WTC11 (cell line): ENCODE measurements at regions not wholly inside any gene's neighbourhood (a gene's known extent, or its start where the extent isn't known, plus 50 kb on each side); places are given as distances from the start of the nearest gene placed in this dataset.

Source experiments
- ATAC-seq: fragments of 200-7000 bp; cut with Tn5 transposase; 2 replicates; pipeline ENCODE4 v1.10.0; 2021; ENCODE audit warnings: mild to moderate bottlenecking, moderate library complexity
- CTCF ChIA-PET: fragments of 300-600 bp; sonication (Branson Sonifier 250); formaldehyde crosslinking; loops from one replicate; lab custom pipeline; 2021; ENCODE audit warnings: antibody characterized with exemption; lab: Charles Lee
- POLR2A ChIA-PET: fragments of 350-600 bp; sonication (Branson Sonifier 250); formaldehyde crosslinking; loops from one replicate; lab custom pipeline; 2021; ENCODE audit warnings: antibody characterized with exemption; lab: Charles Lee
- DNase-seq: peaks from one replicate; pipeline ENCODE4 v3.0.0; 2021; ENCODE audit warnings: low spot score
- H3K27ac Mint-ChIP-seq: 2 replicates; pipeline ENCODE4 v1.8.0; 2021; ENCODE audit warnings: mixed read lengths
- H3K27me3 Mint-ChIP-seq: 2 replicates; pipeline ENCODE4 v1.8.0; 2021; ENCODE audit warnings: low read depth, mild to moderate bottlenecking, moderate library complexity, mixed read lengths
- H3K36me3 Mint-ChIP-seq: 2 replicates; pipeline ENCODE4 v1.8.0; 2021; ENCODE audit warnings: mixed read lengths
- H3K4me1 Mint-ChIP-seq: 2 replicates; pipeline ENCODE4 v1.8.0; 2022; ENCODE audit warnings: mixed read lengths
- H3K4me3 Mint-ChIP-seq: 2 replicates; pipeline ENCODE4 v1.8.0; 2021; ENCODE audit warnings: mild to moderate bottlenecking, moderate library complexity, mixed read lengths
- H3K9me3 Mint-ChIP-seq: 2 replicates; pipeline ENCODE4 v1.8.0; 2021; ENCODE audit warnings: mixed read lengths
- AR ChIP-seq: fragments of 250-450 bp; sonication (Bioruptor Pico); IDR thresholded peaks from 2 replicates; pipeline ENCODE4 v1.9.0; 2021; ENCODE audit warnings: mild to moderate bottlenecking
- CBFB ChIP-seq: sonication (generic); formaldehyde crosslinking; IDR thresholded peaks from 2 replicates; pipeline ENCODE4 v1.8.1; 2022; ENCODE audit warnings: mild to moderate bottlenecking, low read depth, missing genetic modification reagents
- CDX4 ChIP-seq: fragments of 250-450 bp; sonication (Bioruptor Pico); IDR thresholded peaks from 2 replicates; pipeline ENCODE4 v1.9.0; 2021; ENCODE audit warnings: moderate library complexity, mild to moderate bottlenecking, inconsistent platforms, borderline replicate concordance
- EMX1 ChIP-seq: fragments of 250-450 bp; sonication (Bioruptor Pico); IDR thresholded peaks from 2 replicates; pipeline ENCODE4 v1.8.0; 2021; ENCODE audit warnings: mild to moderate bottlenecking
- ETV6 ChIP-seq: sonication (generic); formaldehyde crosslinking; IDR thresholded peaks from 2 replicates; pipeline ENCODE4 v1.8.1; 2022; ENCODE audit warnings: mild to moderate bottlenecking, missing genetic modification reagents
- FOXP1 ChIP-seq: sonication (generic); formaldehyde crosslinking; IDR thresholded peaks from 2 replicates; pipeline ENCODE4 v1.8.0; 2022; ENCODE audit warnings: missing genetic modification reagents, mild to moderate bottlenecking, moderate library complexity, borderline replicate concordance
- GTF2I ChIP-seq: fragments of 250-450 bp; sonication (Bioruptor Pico); conservative IDR thresholded peaks from 2 replicates; pipeline ENCODE4 v1.4.0; 2021; ENCODE audit warnings: mild to moderate bottlenecking
- IRF2 ChIP-seq: sonication (generic); formaldehyde crosslinking; IDR thresholded peaks from 2 replicates; pipeline ENCODE4 v1.8.0; 2022; ENCODE audit warnings: low read depth, missing genetic modification reagents, borderline replicate concordance
- MYBL2 ChIP-seq: sonication (generic); formaldehyde crosslinking; IDR thresholded peaks from 2 replicates; pipeline ENCODE4 v1.8.1; 2023; ENCODE audit warnings: mild to moderate bottlenecking, moderate library complexity, missing genetic modification reagents
- NFYB ChIP-seq: sonication (generic); formaldehyde crosslinking; conservative IDR thresholded peaks from 2 replicates; pipeline ENCODE4 v1.8.0; 2022; ENCODE audit warnings: low read depth, missing genetic modification reagents
- NR1H2 ChIP-seq: sonication (generic); formaldehyde crosslinking; IDR thresholded peaks from 2 replicates; pipeline ENCODE4 v1.9.0; 2021; ENCODE audit warnings: mild to moderate bottlenecking, moderate library complexity, missing genetic modification reagents
- SP1 ChIP-seq: sonication (generic); formaldehyde crosslinking; conservative IDR thresholded peaks from 2 replicates; pipeline ENCODE4 v1.8.1; 2022; ENCODE audit warnings: missing genetic modification reagents
- TP53 ChIP-seq: sonication (generic); formaldehyde crosslinking; IDR thresholded peaks from 2 replicates; pipeline ENCODE4 v1.8.1; 2023; ENCODE audit warnings: mild to moderate bottlenecking, missing genetic modification reagents
- USF1 ChIP-seq: sonication (generic); formaldehyde crosslinking; IDR thresholded peaks from 2 replicates; pipeline ENCODE4 v1.8.0; 2022; ENCODE audit warnings: mild to moderate bottlenecking, missing genetic modification reagents
- ZNF121 ChIP-seq: sonication (generic); formaldehyde crosslinking; IDR thresholded peaks from 2 replicates; pipeline ENCODE4 v1.8.0; 2023; ENCODE audit warnings: missing genetic modification reagents
- ZNF232 ChIP-seq: sonication (generic); formaldehyde crosslinking; IDR thresholded peaks from 2 replicates; pipeline ENCODE4 v1.8.0; 2022; ENCODE audit warnings: mild to moderate bottlenecking, missing genetic modification reagents
- ZNF416 ChIP-seq: fragments of 250-450 bp; sonication (Bioruptor Pico); IDR thresholded peaks from 2 replicates; pipeline ENCODE4 v1.9.0; 2021; ENCODE audit warnings: mild to moderate bottlenecking, inconsistent platforms
- ZNF671 ChIP-seq: fragments of 250-450 bp; sonication (Bioruptor Pico); IDR thresholded peaks from 2 replicates; pipeline ENCODE4 v1.8.0; 2021; ENCODE audit warnings: mild to moderate bottlenecking
- TF ChIP-seq, protein P1 (sequence below): sonication (generic); formaldehyde crosslinking; IDR thresholded peaks from 2 replicates; pipeline ENCODE4 v1.8.0; 2022; ENCODE audit warnings: mild to moderate bottlenecking, missing genetic modification reagents
- TF ChIP-seq, protein P2 (sequence below): sonication (generic); formaldehyde crosslinking; IDR thresholded peaks from 2 replicates; pipeline ENCODE4 v1.8.1; 2023; ENCODE audit warnings: mild to moderate bottlenecking, missing genetic modification reagents, moderate library complexity
- TF ChIP-seq, protein P3 (sequence below): fragments of 250-450 bp; sonication (Bioruptor Pico); IDR thresholded peaks from 2 replicates; pipeline ENCODE4 v2.1.2; 2022; ENCODE audit warnings: mild to moderate bottlenecking, moderate library complexity
- TF ChIP-seq, protein P4 (sequence below): sonication (generic); formaldehyde crosslinking; IDR thresholded peaks from 2 replicates; pipeline ENCODE4 v1.8.0; 2022; ENCODE audit warnings: mild to moderate bottlenecking, missing genetic modification reagents

DNA sequence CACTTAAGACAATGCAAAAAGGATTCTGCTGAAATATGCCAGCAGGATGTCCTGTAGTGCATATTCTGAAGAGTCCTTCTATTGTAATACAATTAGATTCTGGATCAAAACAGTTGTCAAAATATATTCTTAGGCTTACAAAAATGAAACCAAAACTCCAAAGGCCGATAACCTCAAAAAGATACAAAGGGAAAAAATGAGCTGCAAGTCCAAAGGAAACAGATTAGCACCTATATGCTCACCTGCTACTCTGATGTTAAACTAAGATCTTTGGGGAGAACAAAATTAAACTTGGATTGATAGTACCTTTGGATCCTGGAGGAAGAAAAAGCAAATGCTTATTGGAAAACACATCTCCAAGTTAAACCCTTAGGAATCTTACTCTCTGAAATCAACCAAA, 397.1 kb downstream of the SPATA31D1 start:
- TF ChIP-seq FOXP1 (CRISPR knock-in tag) (no peak), GTF2I (CRISPR knock-in tag) (no peak), IRF2 (CRISPR knock-in tag) (no peak), USF1 (CRISPR knock-in tag) (no peak), SP1 (no peak)
- Mint-ChIP-seq H3K27me3 (no peaks in the 10 kb centered on the region), H3K4me3 (no peak overlapping the region), H3K9me3 (peaks cover 27% of the 10 kb centered on the region), H3K27ac (no peak overlapping the region), H3K36me3 (peaks cover 4% of the 10 kb centered on the region), H3K4me1 (peaks cover 17% of the 10 kb centered on the region)
- ChIA-PET POLR2A (no interaction called here), CTCF (no interaction called here)
- no peak for DNase-seq
- ATAC-seq, result no peak

GRCh38 chr9:82397534-82397933, 409.0 kb downstream of the SPATA31D1 start:
- peaks cover 5% of the 10 kb centered on the region; the same call in 1 of the 2 replicates for H3K9me3 Mint-ChIP-seq
- ATAC-seq, result no peak
- no peak overlapping the region for H3K4me3 Mint-ChIP-seq
- ChIA-PET CTCF (no interaction called here), POLR2A (no interaction called here)
- no peak for DNase-seq
- no peaks in the 10 kb centered on the region for H3K27me3 Mint-ChIP-seq
- TF ChIP-seq ZNF416 (CRISPR knock-in tag) (no peak), MYBL2 (CRISPR knock-in tag) (no peak), GTF2I (CRISPR knock-in tag) (no peak), ETV6 (CRISPR knock-in tag) (no peak), ZNF232 (CRISPR knock-in tag) (no peak)
- TF ChIP-seq, protein P1, sequence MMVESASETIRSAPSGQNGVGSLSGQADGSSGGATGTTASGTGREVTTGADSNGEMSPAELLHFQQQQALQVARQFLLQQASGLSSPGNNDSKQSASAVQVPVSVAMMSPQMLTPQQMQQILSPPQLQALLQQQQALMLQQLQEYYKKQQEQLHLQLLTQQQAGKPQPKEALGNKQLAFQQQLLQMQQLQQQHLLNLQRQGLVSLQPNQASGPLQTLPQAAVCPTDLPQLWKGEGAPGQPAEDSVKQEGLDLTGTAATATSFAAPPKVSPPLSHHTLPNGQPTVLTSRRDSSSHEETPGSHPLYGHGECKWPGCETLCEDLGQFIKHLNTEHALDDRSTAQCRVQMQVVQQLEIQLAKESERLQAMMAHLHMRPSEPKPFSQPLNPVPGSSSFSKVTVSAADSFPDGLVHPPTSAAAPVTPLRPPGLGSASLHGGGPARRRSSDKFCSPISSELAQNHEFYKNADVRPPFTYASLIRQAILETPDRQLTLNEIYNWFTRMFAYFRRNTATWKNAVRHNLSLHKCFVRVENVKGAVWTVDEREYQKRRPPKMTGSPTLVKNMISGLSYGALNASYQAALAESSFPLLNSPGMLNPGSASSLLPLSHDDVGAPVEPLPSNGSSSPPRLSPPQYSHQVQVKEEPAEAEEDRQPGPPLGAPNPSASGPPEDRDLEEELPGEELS (CRISPR knock-in tag), result no peak
- TF ChIP-seq, protein P2, sequence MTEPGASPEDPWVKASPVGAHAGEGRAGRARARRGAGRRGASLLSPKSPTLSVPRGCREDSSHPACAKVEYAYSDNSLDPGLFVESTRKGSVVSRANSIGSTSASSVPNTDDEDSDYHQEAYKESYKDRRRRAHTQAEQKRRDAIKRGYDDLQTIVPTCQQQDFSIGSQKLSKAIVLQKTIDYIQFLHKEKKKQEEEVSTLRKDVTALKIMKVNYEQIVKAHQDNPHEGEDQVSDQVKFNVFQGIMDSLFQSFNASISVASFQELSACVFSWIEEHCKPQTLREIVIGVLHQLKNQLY (CRISPR knock-in tag), result no peak
- H3K27ac Mint-ChIP-seq, result no peak overlapping the region
- peaks cover 3% of the 10 kb centered on the region; the same call in 1 of the 2 replicates for H3K4me1 Mint-ChIP-seq
- H3K36me3 Mint-ChIP-seq, result no peaks in the 10 kb centered on the region

- H3K9me3 Mint-ChIP-seq, result peaks cover 9% of the 10 kb centered on the region; the same call in 1 of the 2 replicates
- ChIA-PET CTCF (no interaction called here), POLR2A (no interaction called here)
- ATAC-seq (no peak), DNase-seq (no peak)
- no peak overlapping the region for H3K27ac Mint-ChIP-seq
- no peak overlapping the region for H3K4me3 Mint-ChIP-seq
- H3K36me3 Mint-ChIP-seq, result no peaks in the 10 kb centered on the region
- no peaks in the 10 kb centered on the region for H3K27me3 Mint-ChIP-seq
- H3K4me1 Mint-ChIP-seq, result peaks cover 2% of the 10 kb centered on the region; the same call in 1 of the 2 replicates
- TF ChIP-seq ZNF671 (CRISPR knock-in tag) (no peak), CBFB (no peak), ZNF121 (no peak), AR (CRISPR knock-in tag) (no peak), MYBL2 (CRISPR knock-in tag) (no peak), NR1H2 (no peak), TP53 (CRISPR knock-in tag) (no peak), CDX4 (CRISPR knock-in tag) (no peak), NFYB (no peak), EMX1 (CRISPR knock-in tag) (no peak), FOXP1 (CRISPR knock-in tag) (no peak)
- TF ChIP-seq, protein P3, sequence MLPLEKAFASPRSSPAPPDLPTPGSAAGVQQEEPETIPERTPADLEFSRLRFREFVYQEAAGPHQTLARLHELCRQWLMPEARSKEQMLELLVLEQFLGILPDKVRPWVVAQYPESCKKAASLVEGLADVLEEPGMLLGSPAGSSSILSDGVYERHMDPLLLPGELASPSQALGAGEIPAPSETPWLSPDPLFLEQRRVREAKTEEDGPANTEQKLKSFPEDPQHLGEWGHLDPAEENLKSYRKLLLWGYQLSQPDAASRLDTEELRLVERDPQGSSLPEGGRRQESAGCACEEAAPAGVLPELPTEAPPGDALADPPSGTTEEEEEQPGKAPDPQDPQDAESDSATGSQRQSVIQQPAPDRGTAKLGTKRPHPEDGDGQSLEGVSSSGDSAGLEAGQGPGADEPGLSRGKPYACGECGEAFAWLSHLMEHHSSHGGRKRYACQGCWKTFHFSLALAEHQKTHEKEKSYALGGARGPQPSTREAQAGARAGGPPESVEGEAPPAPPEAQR (CRISPR knock-in tag), result no peak
- TF ChIP-seq, protein P4, sequence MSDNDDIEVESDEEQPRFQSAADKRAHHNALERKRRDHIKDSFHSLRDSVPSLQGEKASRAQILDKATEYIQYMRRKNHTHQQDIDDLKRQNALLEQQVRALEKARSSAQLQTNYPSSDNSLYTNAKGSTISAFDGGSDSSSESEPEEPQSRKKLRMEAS (CRISPR knock-in tag), result no peak
Observed at GRCh38 chr9:82404196-82404870, 415.8 kb downstream of the SPATA31D1 start.
